MG63 (cell line): ENCODE measurements at regions not wholly inside any gene's neighbourhood (a gene's known extent, or its start where the extent isn't known, plus 50 kb on each side); places are given as distances from the start of the nearest gene placed in this dataset.

Source experiments
- DNase-seq: peaks from one replicate; pipeline ENCODE4 v3.0.0-alpha.2; 2020
- H3K27me3 ChIP-seq: fragments of 250-450 bp; sonication (Bioruptor Pico); 2 replicates; pipeline ENCODE4 v1.5.1; 2020; ENCODE audit warnings: mild to moderate bottlenecking, moderate library complexity
- H3K36me3 ChIP-seq: fragments of 250-450 bp; sonication (Bioruptor Pico); 2 replicates; pipeline ENCODE4 v1.5.1; 2020; ENCODE audit warnings: mild to moderate bottlenecking, moderate library complexity
- H3K4me3 ChIP-seq: fragments of 250-450 bp; sonication (Bioruptor Pico); 2 replicates; pipeline ENCODE4 v1.5.1; 2020; ENCODE audit warnings: mild to moderate bottlenecking, moderate library complexity
- H3K9me3 ChIP-seq: fragments of 250-450 bp; sonication (Bioruptor Pico); 2 replicates; pipeline ENCODE4 v1.5.1; 2020; ENCODE audit warnings: mild to moderate bottlenecking, moderate library complexity

DNA sequence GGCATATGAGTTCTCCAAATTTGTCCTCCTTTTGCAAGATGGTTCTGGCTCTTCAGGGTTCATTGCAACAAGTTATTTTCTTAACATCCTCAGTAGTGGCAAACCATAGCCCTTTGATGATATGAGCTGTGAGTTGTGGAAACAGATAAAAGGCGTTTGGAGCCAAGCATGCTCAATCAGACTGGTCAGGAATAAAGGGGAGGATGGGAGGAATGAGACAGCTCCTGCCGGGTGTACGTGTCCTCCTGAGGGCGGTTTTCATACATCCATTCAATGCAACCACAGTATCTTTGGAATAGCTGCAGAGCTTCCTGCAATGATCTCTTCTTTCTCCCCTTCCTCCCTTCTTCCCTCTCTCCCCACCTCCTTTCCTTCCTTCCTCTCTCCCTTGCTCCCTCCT lies 245.8 kb downstream of the GLI2 start:
- H3K9me3 ChIP-seq = no peaks in the 10 kb centered on the region
- H3K27me3 ChIP-seq = no peaks in the 10 kb centered on the region
- no peaks in the 10 kb centered on the region for H3K36me3 ChIP-seq
- DNase-seq = no peak
- H3K4me3 ChIP-seq = no peak overlapping the region

DNA sequence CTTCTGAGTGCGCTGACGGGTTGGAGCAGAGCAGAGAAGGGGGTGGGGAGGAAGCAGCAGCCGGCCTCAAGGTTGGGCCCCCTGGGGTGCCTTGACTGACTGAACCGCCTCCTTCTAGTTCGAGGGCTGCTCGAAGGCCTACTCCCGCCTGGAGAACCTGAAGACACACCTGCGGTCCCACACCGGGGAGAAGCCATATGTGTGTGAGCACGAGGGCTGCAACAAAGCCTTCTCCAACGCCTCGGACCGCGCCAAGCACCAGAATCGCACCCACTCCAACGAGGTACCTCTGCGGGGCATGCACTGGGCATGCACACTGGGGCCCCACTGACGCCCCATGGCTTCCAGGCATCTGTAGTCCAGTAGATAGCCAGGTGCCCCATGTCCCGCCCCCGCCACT lies 246.9 kb downstream of the GLI2 start:
- H3K36me3 ChIP-seq = no peaks in the 10 kb centered on the region; the same call in 1 of the 2 replicates
- H3K9me3 ChIP-seq = no peaks in the 10 kb centered on the region
- no peaks in the 10 kb centered on the region for H3K27me3 ChIP-seq
- no peak for DNase-seq
- no peak overlapping the region for H3K4me3 ChIP-seq

DNA sequence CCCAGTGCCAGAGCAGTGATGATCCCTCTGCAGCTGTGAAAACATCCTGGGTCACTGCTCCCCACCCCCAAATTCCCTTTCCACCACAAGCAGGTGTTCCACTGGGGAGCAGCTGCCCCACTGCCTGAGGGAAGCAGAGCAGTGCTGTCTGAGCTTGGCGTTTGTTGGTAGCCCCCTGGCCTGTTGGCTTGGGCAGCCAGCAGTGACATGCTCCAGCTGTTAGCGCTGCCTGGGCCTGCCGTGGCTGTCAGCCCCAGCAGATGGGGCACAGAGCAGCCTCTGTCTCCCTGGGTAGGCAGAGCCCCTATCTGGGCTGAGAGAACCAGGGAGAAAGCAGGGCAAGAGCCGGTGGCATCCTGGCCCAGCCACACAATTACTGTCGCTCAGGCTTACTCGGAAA lies 247.7 kb downstream of the GLI2 start:
- DNase-seq = no peak
- H3K9me3 ChIP-seq = no peaks in the 10 kb centered on the region
- no peak overlapping the region for H3K4me3 ChIP-seq
- H3K36me3 ChIP-seq = no peaks in the 10 kb centered on the region; the same call in 1 of the 2 replicates
- no peaks in the 10 kb centered on the region for H3K27me3 ChIP-seq

DNA sequence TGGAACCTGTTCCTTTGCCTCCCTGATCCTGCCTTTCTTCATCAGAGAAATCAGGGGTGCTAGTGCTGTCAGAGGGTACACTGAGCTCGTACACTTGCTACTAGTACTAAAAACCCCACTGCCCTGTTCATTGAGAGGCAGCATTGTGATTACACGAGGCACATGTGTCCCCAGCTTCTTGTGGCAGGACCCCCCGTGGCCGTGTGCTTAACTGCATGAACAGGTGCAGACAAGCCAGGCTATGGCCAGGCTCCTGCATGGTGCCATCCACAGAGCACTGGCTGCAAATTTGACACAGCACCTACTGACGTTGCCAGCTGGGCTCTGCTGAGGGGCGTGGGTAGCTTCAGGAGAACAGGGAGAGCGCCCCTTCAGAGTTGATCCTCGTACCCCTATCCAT lies 248.4 kb downstream of the GLI2 start:
- H3K4me3 ChIP-seq = no peak overlapping the region
- H3K9me3 ChIP-seq = no peaks in the 10 kb centered on the region
- no peaks in the 10 kb centered on the region; the same call in 1 of the 2 replicates for H3K36me3 ChIP-seq
- no peak for DNase-seq
- no peaks in the 10 kb centered on the region for H3K27me3 ChIP-seq

DNA sequence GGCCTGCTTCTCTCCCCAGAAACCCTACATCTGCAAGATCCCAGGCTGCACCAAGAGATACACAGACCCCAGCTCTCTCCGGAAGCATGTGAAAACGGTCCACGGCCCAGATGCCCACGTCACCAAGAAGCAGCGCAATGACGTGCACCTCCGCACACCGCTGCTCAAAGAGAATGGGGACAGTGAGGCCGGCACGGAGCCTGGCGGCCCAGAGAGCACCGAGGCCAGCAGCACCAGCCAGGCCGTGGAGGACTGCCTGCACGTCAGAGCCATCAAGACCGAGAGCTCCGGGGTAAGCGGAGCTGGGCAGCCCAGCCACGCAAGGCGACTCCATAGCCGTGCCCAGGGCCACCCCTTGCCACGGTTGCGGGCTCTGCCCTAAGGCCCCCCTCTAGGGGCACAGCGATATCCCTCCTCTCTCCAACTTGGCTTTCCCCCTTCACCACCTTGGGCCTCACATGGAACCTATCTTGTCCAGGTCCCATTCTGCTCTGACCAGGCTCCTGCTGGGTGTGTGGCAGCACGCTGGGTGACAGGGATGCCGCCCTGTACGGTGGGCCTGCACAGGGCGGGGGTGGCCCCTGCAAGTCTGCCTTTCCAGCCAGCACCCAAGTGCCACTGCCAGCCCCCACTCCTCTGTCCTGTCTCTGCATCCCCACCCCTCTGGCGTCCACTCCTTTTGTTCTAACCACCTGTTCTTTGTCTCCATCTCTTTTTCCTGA lies 248.9 kb downstream of the GLI2 start:
- H3K9me3 ChIP-seq = no peaks in the 10 kb centered on the region
- no peaks in the 10 kb centered on the region; the same call in 1 of the 2 replicates for H3K36me3 ChIP-seq
- no peak for DNase-seq
- H3K4me3 ChIP-seq = no peak overlapping the region
- no peaks in the 10 kb centered on the region for H3K27me3 ChIP-seq

DNA sequence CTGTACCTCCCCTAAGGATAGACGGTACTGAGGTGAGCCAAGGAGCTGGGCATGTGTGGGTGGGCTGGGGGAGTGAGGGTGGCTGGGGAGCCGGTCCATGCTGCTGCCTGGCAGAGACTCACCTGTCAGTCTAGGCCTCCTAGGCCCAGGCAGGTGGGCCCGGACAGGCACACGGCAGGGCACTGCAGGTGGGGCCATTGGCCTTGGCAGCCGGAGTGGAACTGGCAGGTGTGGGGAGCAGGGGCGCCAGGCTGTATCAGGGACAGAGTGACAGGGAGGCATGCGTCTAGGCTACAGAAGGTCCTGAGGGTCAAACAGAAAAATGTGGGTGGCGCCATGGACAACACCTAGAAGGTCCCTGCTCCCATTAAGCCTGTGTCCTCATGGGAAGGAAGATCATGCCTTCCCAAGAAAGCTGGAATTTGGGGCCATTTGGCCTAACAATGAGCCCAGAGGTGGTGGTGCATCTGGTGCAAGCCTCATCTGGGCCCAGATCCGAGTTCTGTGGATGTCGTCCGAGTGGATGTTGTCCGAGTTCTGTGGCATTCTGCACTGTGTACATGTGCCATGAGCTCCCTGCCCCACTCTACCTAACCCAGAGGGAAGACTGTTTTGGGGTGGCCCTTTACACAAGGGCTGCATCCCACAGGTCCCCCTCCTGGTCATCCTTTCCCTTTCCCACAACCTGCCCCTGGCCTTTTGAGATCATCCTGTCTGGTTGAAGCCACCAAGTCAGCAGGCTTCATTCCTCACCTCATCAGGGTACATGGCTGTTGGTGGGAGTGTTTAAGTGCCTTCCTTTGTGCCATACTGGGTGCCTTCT lies 249.7 kb downstream of the GLI2 start:
- H3K36me3 ChIP-seq = no peaks in the 10 kb centered on the region; the same call in 1 of the 2 replicates

DNA sequence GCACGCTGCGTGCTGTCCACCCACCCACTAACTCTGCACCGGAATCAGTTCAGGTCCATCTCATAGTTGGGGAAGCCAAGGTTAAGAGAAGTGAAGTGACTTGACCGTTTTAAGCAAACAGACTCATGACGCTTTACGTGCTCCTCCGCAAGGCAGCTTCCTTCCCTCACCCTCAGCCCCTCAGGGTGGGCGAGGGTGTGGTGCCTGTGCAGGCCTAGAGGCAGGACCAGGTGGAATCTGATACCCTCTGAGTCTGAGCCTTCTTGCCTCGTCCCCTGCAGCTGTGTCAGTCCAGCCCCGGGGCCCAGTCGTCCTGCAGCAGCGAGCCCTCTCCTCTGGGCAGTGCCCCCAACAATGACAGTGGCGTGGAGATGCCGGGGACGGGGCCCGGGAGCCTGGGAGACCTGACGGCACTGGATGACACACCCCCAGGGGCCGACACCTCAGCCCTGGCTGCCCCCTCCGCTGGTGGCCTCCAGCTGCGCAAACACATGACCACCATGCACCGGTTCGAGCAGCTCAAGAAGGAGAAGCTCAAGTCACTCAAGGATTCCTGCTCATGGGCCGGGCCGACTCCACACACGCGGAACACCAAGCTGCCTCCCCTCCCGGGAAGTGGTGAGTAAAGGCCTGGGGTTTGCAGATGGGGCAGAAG lies 250.5 kb downstream of the GLI2 start:
- Histone ChIP-seq H3K4me3 (no peak overlapping the region), H3K9me3 (no peaks in the 10 kb centered on the region), H3K27me3 (no peaks in the 10 kb centered on the region), H3K36me3 (no peaks in the 10 kb centered on the region; the same call in 1 of the 2 replicates)
- DNase-seq = no peak

More for the DNA sequence above, 249.7 kb downstream of the GLI2 start:
- Histone ChIP-seq H3K4me3 (no peak overlapping the region), H3K27me3 (no peaks in the 10 kb centered on the region), H3K9me3 (no peaks in the 10 kb centered on the region)
- no peak for DNase-seq

DNA sequence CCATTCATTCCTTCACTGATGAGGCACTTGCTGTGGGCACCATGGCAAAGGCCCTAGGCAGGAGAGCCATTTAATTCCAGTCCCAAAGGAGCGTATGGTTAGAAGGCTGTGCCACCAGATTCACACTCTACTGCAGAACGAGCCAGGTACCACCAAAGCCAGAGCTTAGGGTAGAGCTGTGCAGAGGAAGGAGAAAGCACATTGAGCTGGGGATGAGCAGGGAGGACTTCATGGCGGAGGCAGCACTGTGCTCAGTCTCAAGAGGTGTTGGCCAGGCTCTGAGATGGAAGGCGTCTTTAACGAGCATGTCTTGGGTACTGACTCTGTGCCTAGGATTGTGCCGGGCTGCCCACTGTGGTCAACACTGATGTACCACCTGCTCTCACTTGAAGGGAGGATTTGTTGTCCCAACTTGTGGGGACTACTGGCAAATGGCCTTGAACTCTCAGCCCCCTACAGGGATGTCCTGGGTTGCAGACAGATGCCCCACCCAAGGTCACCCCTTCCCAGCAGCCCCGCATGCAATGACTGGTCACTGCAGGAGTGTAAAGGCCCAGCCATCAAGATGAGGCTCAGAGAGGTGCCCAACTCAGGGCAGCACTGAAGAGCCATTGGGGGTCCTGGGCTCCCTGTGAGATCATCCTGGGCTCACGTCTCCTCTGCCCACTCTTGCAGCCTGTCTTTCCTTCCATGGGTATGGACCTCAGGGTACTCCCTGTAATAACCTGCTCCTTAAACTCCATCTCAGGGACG lies 251.4 kb downstream of the GLI2 start:
- DNase-seq = no peak

DNA sequence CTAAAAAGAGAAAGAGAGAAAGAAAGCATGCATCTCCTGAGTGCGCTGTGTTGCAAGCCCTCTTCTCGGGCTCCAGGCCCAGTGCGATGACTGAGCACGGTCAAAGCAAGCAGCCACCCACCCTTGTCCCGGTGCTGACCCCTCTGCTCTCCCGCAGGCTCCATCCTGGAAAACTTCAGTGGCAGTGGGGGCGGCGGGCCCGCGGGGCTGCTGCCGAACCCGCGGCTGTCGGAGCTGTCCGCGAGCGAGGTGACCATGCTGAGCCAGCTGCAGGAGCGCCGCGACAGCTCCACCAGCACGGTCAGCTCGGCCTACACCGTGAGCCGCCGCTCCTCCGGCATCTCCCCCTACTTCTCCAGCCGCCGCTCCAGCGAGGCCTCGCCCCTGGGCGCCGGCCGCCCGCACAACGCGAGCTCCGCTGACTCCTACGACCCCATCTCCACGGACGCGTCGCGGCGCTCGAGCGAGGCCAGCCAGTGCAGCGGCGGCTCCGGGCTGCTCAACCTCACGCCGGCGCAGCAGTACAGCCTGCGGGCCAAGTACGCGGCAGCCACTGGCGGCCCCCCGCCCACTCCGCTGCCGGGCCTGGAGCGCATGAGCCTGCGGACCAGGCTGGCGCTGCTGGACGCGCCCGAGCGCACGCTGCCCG lies 252.5 kb downstream of the GLI2 start:
- no peaks in the 10 kb centered on the region; the same call in 1 of the 2 replicates for H3K36me3 ChIP-seq
- H3K27me3 ChIP-seq = no peaks in the 10 kb centered on the region
- H3K9me3 ChIP-seq = no peaks in the 10 kb centered on the region
- no peak for DNase-seq
- H3K4me3 ChIP-seq = no peak overlapping the region

More for the DNA sequence above, 251.4 kb downstream of the GLI2 start:
- Histone ChIP-seq H3K9me3 (no peaks in the 10 kb centered on the region), H3K36me3 (no peaks in the 10 kb centered on the region; the same call in 1 of the 2 replicates), H3K4me3 (no peak overlapping the region), H3K27me3 (no peaks in the 10 kb centered on the region)

DNA sequence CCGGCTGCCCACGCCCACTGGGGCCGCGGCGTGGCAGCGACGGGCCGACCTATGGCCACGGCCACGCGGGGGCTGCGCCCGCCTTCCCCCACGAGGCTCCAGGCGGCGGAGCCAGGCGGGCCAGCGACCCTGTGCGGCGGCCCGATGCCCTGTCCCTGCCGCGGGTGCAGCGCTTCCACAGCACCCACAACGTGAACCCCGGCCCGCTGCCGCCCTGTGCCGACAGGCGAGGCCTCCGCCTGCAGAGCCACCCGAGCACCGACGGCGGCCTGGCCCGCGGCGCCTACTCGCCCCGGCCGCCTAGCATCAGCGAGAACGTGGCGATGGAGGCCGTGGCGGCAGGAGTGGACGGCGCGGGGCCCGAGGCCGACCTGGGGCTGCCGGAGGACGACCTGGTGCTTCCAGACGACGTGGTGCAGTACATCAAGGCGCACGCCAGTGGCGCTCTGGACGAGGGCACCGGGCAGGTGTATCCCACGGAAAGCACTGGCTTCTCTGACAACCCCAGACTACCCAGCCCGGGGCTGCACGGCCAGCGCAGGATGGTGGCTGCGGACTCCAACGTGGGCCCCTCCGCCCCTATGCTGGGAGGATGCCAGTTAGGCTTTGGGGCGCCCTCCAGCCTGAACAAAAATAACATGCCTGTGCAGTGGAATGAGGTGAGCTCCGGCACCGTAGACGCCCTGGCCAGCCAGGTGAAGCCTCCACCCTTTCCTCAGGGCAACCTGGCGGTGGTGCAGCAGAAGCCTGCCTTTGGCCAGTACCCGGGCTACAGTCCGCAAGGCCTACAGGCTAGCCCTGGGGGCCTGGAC lies 253.2 kb downstream of the GLI2 start:
- Histone ChIP-seq H3K36me3 (no peaks in the 10 kb centered on the region; the same call in 1 of the 2 replicates), H3K9me3 (no peaks in the 10 kb centered on the region), H3K4me3 (no peak overlapping the region), H3K27me3 (no peaks in the 10 kb centered on the region)
- DNase-seq = no peak

DNA sequence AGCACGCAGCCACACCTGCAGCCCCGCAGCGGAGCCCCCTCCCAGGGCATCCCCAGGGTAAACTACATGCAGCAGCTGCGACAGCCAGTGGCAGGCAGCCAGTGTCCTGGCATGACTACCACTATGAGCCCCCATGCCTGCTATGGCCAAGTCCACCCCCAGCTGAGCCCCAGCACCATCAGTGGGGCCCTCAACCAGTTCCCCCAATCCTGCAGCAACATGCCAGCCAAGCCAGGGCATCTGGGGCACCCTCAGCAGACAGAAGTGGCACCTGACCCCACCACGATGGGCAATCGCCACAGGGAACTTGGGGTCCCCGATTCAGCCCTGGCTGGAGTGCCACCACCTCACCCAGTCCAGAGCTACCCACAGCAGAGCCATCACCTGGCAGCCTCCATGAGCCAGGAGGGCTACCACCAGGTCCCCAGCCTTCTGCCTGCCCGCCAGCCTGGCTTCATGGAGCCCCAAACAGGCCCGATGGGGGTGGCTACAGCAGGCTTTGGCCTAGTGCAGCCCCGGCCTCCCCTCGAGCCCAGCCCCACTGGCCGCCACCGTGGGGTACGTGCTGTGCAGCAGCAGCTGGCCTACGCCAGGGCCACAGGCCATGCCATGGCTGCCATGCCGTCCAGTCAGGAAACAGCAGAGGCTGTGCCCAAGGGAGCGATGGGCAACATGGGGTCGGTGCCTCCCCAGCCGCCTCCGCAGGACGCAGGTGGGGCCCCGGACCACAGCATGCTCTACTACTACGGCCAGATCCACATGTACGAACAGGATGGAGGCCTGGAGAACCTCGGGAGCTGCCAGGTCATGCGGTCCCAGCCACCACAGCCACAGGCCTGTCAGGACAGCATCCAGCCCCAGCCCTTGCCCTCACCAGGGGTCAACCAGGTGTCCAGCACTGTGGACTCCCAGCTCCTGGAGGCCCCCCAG lies 254.1 kb downstream of the GLI2 start:
- Histone ChIP-seq H3K27me3 (no peaks in the 10 kb centered on the region), H3K4me3 (no peak overlapping the region), H3K36me3 (no peaks in the 10 kb centered on the region; the same call in 1 of the 2 replicates), H3K9me3 (no peaks in the 10 kb centered on the region)
- no peak for DNase-seq

DNA sequence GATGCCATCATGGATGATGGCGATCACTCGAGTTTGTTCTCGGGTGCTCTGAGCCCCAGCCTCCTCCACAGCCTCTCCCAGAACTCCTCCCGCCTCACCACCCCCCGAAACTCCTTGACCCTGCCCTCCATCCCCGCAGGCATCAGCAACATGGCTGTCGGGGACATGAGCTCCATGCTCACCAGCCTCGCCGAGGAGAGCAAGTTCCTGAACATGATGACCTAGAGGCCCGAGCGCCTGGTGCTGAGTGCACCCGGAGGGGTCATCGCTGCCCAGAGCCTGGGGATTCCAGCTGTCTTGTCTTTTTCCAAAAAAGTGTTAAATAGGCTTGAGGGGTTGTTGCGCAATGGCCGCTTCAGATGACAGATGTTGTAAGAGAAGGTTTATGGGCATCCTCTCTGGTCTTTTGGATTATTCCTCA lies 254.8 kb downstream of the GLI2 start:
- Histone ChIP-seq H3K27me3 (no peaks in the 10 kb centered on the region), H3K9me3 (no peaks in the 10 kb centered on the region), H3K36me3 (no peaks in the 10 kb centered on the region; the same call in 1 of the 2 replicates), H3K4me3 (no peak overlapping the region)
- no peak for DNase-seq

DNA sequence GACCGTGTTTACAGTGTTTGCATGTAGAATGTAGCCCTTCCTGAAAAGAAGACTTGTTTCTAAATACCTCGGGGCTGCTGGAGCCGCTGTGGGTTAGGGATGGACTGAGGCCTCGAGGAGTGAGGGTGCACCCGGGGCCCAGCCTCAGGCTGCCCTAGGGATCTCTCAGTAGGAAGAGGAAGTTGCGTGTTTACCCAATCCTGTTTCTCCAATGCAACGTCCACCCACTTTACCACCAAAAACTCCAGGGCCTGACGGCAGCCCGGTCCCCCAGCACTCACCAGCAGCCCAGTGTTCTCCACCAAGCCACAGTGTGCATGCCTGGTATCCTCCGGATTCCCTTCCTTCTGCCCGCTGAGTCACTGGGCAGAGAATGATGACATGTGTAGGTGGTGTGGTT lies 255.8 kb downstream of the GLI2 start:
- Histone ChIP-seq H3K4me3 (no peak overlapping the region), H3K9me3 (no peaks in the 10 kb centered on the region), H3K36me3 (no peaks in the 10 kb centered on the region; the same call in 1 of the 2 replicates), H3K27me3 (no peaks in the 10 kb centered on the region)
- no peak for DNase-seq

DNA sequence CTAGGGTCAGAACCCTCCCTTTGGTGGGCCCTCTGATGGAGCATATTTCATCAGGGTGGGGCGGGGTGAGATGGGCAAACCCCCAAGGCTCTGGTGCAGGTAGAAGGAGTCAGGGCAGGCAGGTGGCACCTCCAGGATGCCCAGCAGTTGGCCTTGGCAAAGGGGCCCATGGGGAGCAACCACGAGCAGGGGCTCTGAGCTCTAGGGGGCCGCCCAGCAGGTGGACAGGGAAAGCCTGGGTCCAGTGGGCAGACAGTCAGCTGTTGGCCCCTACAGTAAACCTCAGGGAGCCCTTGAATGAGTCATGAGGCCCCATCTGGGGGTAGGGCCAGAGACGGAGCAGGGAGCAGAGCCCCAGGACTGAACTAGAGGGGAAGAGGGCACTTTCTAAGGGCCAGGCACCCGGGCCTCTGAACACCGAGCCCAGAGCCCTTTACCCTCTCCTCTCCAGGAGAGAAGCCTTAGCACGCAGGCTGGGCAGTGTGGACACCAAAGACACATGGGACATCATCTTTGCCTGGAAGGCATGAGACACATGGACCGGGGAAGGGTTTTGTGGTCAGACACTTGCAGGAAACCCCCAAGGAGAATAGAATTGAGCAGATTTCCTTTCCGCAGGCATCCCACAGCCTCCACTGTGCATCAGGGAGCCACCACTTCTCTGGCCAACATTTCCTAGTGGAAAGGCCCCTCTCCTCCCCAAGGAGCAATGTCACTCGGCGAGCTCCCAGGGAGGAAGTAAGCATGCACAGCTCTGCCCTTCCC lies 257.3 kb downstream of the GLI2 start:
- H3K27me3 ChIP-seq = no peaks in the 10 kb centered on the region
- DNase-seq = no peak
- H3K36me3 ChIP-seq = no peaks in the 10 kb centered on the region
- H3K9me3 ChIP-seq = no peaks in the 10 kb centered on the region
- no peak overlapping the region for H3K4me3 ChIP-seq
